ENCODE measurements at regions not wholly inside any gene's neighbourhood (a gene's known extent, or its start where the extent isn't known, plus 50 kb on each side); places are given as distances from the start of the nearest gene placed in this dataset.

- no peak for TF ChIP-seq CTCF (IDR thresholded peaks at IDR 0.05; ENCODE audit: low read length)
- no peak for TF ChIP-seq EZH2 (optimal IDR thresholded peaks at IDR 0.05; ENCODE audit: low read depth, low read length)
Measured at GRCh38 chr3:86794361-86795065, 196.4 kb downstream of the VGLL3 start.
